Uterus (tissue), 3 donors: ENCODE measurements at regions not wholly inside any gene's neighbourhood (a gene's known extent, or its start where the extent isn't known, plus 50 kb on each side); places are given as distances from the start of the nearest gene placed in this dataset.

ENCODE experiments used
- DNase-seq, 2 donors: peaks; one replicate each; pipeline ENCODE4 v3.0.0-alpha.2; 2019 to 2020
- H3K27ac ChIP-seq, 2 donors: fragments of 200-600 bp; sonication (generic); 1 replicate in 1 of 2; 2 replicates in 1 of 2; pipeline ENCODE4 v1.5.1; 2016 to 2018
- H3K27me3 ChIP-seq, 2 donors: fragments of 200-600 bp; sonication (generic); one replicate each; pipeline ENCODE4 v1.5.1; 2018 to 2019; ENCODE audit warnings: control low read depth in 1 of 2
- H3K36me3 ChIP-seq, 2 donors: fragments of 200-600 bp; sonication (generic); one replicate each; pipeline ENCODE4 v1.5.1; 2019; ENCODE audit warnings: control low read depth in 1 of 2
- H3K4me1 ChIP-seq, 2 donors: fragments of 200-600 bp; sonication (generic); one replicate each; pipeline ENCODE4 v1.5.1; 2018 to 2019; ENCODE audit warnings: control low read depth in 1 of 2
- H3K4me3 ChIP-seq, 2 donors: fragments of 200-600 bp; sonication (generic); 1 replicate in 1 of 2; 2 replicates in 1 of 2; pipeline ENCODE4 v1.5.1; 2018 to 2019; ENCODE audit warnings: mild to moderate bottlenecking in 1 of 2
- H3K9me3 ChIP-seq, 2 donors: fragments of 200-600 bp; sonication (generic); one replicate each; pipeline ENCODE4 v1.5.1; 2019; ENCODE audit warnings: control low read depth in 1 of 2
- CTCF ChIP-seq, 4 experiments: fragments of 200-600 bp in 2 of 4; fragments of 450-650 bp in 2 of 4; sonication (generic) in 2 of 4; IDR thresholded peaks; one replicate each; pipeline ENCODE4 v1.5.1; 2016 to 2019; ENCODE audit warnings: antibody characterized with exemption in 4 of 4, mild to moderate bottlenecking in 2 of 4, moderate library complexity in 1 of 4
- POLR2A ChIP-seq, 2 donors: fragments of 450-650 bp; IDR thresholded peaks; one replicate each; pipeline ENCODE4 v1.6.1; 2016; ENCODE audit warnings: antibody characterized with exemption in 2 of 2, mild to moderate bottlenecking in 1 of 2, moderate library complexity in 1 of 2
- intact Hi-C: fragments of 100-400 bp; cut with DNase I; formaldehyde crosslinking; loops from one replicate; pipeline ENCODE4 v1.15.1; 2023; ENCODE audit warnings: low total_unique reads
- donor health status: DM: yes; HTN: yes; CAD: no.

GRCh38 chr7:114156178-114156577 is 237.4 kb upstream of the PPP1R3A start:
- Histone ChIP-seq H3K36me3 (no peaks in the 10 kb centered on the region), H3K9me3 (no peaks in the 10 kb centered on the region), H3K4me3 (no peak overlapping the region), H3K4me1 (no peaks in the 10 kb centered on the region), H3K27me3 (no peaks in the 10 kb centered on the region), H3K27ac (no peak overlapping the region)
- intact Hi-C loops: no loop called here
- TF ChIP-seq CTCF (IDR thresholded peaks at IDR 0.05) (no peak), POLR2A (IDR thresholded peaks at IDR 0.05) (no peak)
- no peak for DNase-seq

- Histone ChIP-seq H3K4me3 (no peak overlapping the region), H3K27ac (no peak overlapping the region), H3K4me1 (no peaks in the 10 kb centered on the region), H3K9me3 (no peaks in the 10 kb centered on the region), H3K27me3 (no peaks in the 10 kb centered on the region), H3K36me3 (no peaks in the 10 kb centered on the region)
- no peak for TF ChIP-seq POLR2A (IDR thresholded peaks at IDR 0.05)
- no peak for TF ChIP-seq CTCF (IDR thresholded peaks at IDR 0.05)
- intact Hi-C loops: no loop called here
- DNase-seq: no peak
These were observed 236.6 kb upstream of the PPP1R3A start for GRCh38 chr7:114155116-114156110.

- Histone ChIP-seq H3K4me1 (no peaks in the 10 kb centered on the region), H3K36me3 (no peaks in the 10 kb centered on the region), H3K27ac (no peak overlapping the region), H3K4me3 (no peak overlapping the region), H3K27me3 (peaks cover 0 to 5% of the 10 kb centered on the region in 2 donors), H3K9me3 (no peaks in the 10 kb centered on the region)
- TF ChIP-seq POLR2A (IDR thresholded peaks at IDR 0.05) (no peak), CTCF (IDR thresholded peaks at IDR 0.05) (no peak)
- DNase-seq: no peak
- intact Hi-C loops: no loop called here
These were observed 234.9 kb upstream of the PPP1R3A start for GRCh38 chr7:114153700-114154099.

- no peaks in the 10 kb centered on the region for H3K4me1 ChIP-seq
- no peak overlapping the region for H3K27ac ChIP-seq
- peaks cover 0 to 5% of the 10 kb centered on the region in 2 donors for H3K27me3 ChIP-seq
- no peaks in the 10 kb centered on the region for H3K9me3 ChIP-seq
- TF ChIP-seq POLR2A (IDR thresholded peaks at IDR 0.05): no peak
- TF ChIP-seq CTCF (IDR thresholded peaks at IDR 0.05): no peak
- no peak for DNase-seq
- no peak overlapping the region for H3K4me3 ChIP-seq
- no peaks in the 10 kb centered on the region for H3K36me3 ChIP-seq
- intact Hi-C loops: no loop called here
These were observed 233.6 kb upstream of the PPP1R3A start for GRCh38 chr7:114152314-114152938.

- Histone ChIP-seq H3K27me3 (peaks cover 0 to 5% of the 10 kb centered on the region in 2 donors), H3K4me3 (no peak overlapping the region), H3K36me3 (no peaks in the 10 kb centered on the region), H3K9me3 (no peaks in the 10 kb centered on the region), H3K27ac (no peak overlapping the region), H3K4me1 (no peaks in the 10 kb centered on the region)
- intact Hi-C loops: no loop called here
- TF ChIP-seq POLR2A (IDR thresholded peaks at IDR 0.05) (no peak), CTCF (IDR thresholded peaks at IDR 0.05) (no peak)
- DNase-seq: no peak
These were observed 233.0 kb upstream of the PPP1R3A start for GRCh38 chr7:114151777-114152176.
